HG02870 (cell line): ENCODE measurements at regions not wholly inside any gene's neighbourhood (a gene's known extent, or its start where the extent isn't known, plus 50 kb on each side); places are given as distances from the start of the nearest gene placed in this dataset.
"Not testable (repeated sequence)": the region's sequence is repeated elsewhere in the genome, so short reads cannot be mapped to it uniquely, and the experiment has no call there.

Experiments used
- ATAC-seq: cut with Tn5 transposase; IDR thresholded peaks from one replicate; pipeline ENCODE4 v1.9.1; 2021; ENCODE audit warnings: mild to moderate bottlenecking, moderate library complexity; ENCODE audit not compliant: unreplicated experiment

GRCh38 chr11:82229341-82229740 lies 504.3 kb downstream of the FAM181B start:
- peak; percentile 72 for ATAC-seq

- no peak for ATAC-seq
Observed at GRCh38 chr11:82225930-82226329, 507.7 kb downstream of the FAM181B start.

- ATAC-seq = no peak
Observed at GRCh38 chr11:82225502-82225901, 508.2 kb downstream of the FAM181B start.

- no peak for ATAC-seq
Observed at GRCh38 chr11:82216927-82217570, 516.6 kb downstream of the FAM181B start.

- no peak for ATAC-seq
Observed at GRCh38 chr11:82210011-82210410, 523.7 kb downstream of the FAM181B start.

GRCh38 chr11:82195283-82195682 lies 538.4 kb downstream of the FAM181B start:
- ATAC-seq = no peak

- peak; percentile 62 for ATAC-seq
Observed at GRCh38 chr11:82194521-82194920, 539.1 kb downstream of the FAM181B start.

- no peak for ATAC-seq
Observed at GRCh38 chr11:82191695-82192094, 542.0 kb downstream of the FAM181B start.

GRCh38 chr11:82185925-82186324 lies 547.7 kb downstream of the FAM181B start:
- no peak for ATAC-seq

GRCh38 chr11:82184966-82185365 lies 548.7 kb downstream of the FAM181B start:
- ATAC-seq = no peak

- ATAC-seq = no peak
Observed at GRCh38 chr11:82183346-82183745, 550.3 kb downstream of the FAM181B start.

- ATAC-seq = not testable (repeated sequence)
Observed at GRCh38 chr11:82182697-82183096, 551.0 kb downstream of the FAM181B start.

- ATAC-seq = not testable (repeated sequence)
Observed at GRCh38 chr11:82181796-82182195, 551.9 kb downstream of the FAM181B start.

GRCh38 chr11:82176945-82177344 lies 556.7 kb downstream of the FAM181B start:
- no peak for ATAC-seq

GRCh38 chr11:82176365-82176764 lies 557.3 kb downstream of the FAM181B start:
- no peak for ATAC-seq

- peak; percentile 51 for ATAC-seq
Observed at GRCh38 chr11:82174610-82175009, 559.1 kb downstream of the FAM181B start.

- ATAC-seq = no peak
Observed at GRCh38 chr11:82146789-82147188, 586.9 kb downstream of the FAM181B start.

GRCh38 chr11:82118946-82119345 lies 614.7 kb downstream of the FAM181B start:
- no peak for ATAC-seq

- no peak for ATAC-seq
Observed at GRCh38 chr11:82117362-82117761, 616.3 kb downstream of the FAM181B start.

- ATAC-seq = no peak
Observed at GRCh38 chr11:82105331-82105998, 628.2 kb downstream of the FAM181B start.

GRCh38 chr11:82092904-82093303 lies 640.8 kb downstream of the FAM181B start:
- ATAC-seq = no peak

- ATAC-seq = no peak
Observed at GRCh38 chr11:82089426-82089825, 644.2 kb downstream of the FAM181B start.

GRCh38 chr11:82085493-82085892 lies 648.2 kb downstream of the FAM181B start:
- ATAC-seq = no peak
